ENCODE measurements at regions not wholly inside any gene's neighbourhood (a gene's known extent, or its start where the extent isn't known, plus 50 kb on each side); places are given as distances from the start of the nearest gene placed in this dataset.

DNA sequence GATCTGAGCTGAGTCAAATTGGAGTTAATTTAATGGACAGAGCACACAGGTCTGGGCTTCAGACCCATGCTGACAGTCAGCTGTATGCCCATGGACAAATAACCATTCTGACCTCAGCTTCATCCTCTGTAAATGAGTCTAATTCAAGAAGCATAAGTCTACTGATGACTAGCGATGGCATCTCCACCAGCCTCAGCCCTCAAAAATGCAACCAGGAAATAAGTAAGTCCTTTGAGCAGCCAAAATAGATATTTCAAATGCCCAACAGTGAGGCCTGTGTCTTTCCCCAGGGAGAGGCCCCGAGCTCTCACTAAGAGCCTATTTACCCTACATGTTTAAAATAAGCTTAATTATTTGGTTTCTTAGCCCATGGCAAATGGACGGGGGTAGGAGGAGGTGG is 114.2 kb upstream of the MTHFD1L start:
- TF ChIP-seq, protein P1, sequence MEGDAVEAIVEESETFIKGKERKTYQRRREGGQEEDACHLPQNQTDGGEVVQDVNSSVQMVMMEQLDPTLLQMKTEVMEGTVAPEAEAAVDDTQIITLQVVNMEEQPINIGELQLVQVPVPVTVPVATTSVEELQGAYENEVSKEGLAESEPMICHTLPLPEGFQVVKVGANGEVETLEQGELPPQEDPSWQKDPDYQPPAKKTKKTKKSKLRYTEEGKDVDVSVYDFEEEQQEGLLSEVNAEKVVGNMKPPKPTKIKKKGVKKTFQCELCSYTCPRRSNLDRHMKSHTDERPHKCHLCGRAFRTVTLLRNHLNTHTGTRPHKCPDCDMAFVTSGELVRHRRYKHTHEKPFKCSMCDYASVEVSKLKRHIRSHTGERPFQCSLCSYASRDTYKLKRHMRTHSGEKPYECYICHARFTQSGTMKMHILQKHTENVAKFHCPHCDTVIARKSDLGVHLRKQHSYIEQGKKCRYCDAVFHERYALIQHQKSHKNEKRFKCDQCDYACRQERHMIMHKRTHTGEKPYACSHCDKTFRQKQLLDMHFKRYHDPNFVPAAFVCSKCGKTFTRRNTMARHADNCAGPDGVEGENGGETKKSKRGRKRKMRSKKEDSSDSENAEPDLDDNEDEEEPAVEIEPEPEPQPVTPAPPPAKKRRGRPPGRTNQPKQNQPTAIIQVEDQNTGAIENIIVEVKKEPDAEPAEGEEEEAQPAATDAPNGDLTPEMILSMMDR (conservative IDR thresholded peaks at IDR 0.05; ENCODE audit: low read depth in 2 of 2), result no peak
- TF ChIP-seq EZH2phosphoT487 (IDR thresholded peaks at IDR 0.05; ENCODE audit: unreplicated experiment), result no peak
- TF ChIP-seq EZH2 (IDR thresholded peaks at IDR 0.05; ENCODE audit: low read depth, unreplicated experiment), result no peak
- TF ChIP-seq POLR2AphosphoS5 (IDR thresholded peaks at IDR 0.05; ENCODE audit: low read depth), result no peak
- TF ChIP-seq, protein P2, sequence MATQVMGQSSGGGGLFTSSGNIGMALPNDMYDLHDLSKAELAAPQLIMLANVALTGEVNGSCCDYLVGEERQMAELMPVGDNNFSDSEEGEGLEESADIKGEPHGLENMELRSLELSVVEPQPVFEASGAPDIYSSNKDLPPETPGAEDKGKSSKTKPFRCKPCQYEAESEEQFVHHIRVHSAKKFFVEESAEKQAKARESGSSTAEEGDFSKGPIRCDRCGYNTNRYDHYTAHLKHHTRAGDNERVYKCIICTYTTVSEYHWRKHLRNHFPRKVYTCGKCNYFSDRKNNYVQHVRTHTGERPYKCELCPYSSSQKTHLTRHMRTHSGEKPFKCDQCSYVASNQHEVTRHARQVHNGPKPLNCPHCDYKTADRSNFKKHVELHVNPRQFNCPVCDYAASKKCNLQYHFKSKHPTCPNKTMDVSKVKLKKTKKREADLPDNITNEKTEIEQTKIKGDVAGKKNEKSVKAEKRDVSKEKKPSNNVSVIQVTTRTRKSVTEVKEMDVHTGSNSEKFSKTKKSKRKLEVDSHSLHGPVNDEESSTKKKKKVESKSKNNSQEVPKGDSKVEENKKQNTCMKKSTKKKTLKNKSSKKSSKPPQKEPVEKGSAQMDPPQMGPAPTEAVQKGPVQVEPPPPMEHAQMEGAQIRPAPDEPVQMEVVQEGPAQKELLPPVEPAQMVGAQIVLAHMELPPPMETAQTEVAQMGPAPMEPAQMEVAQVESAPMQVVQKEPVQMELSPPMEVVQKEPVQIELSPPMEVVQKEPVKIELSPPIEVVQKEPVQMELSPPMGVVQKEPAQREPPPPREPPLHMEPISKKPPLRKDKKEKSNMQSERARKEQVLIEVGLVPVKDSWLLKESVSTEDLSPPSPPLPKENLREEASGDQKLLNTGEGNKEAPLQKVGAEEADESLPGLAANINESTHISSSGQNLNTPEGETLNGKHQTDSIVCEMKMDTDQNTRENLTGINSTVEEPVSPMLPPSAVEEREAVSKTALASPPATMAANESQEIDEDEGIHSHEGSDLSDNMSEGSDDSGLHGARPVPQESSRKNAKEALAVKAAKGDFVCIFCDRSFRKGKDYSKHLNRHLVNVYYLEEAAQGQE (IDR thresholded peaks at IDR 0.05; ENCODE audit: unreplicated experiment), result no peak
- TF ChIP-seq ZNF114 (CRISPR knock-in tag; IDR thresholded peaks at IDR 0.05), result no peak
- TF ChIP-seq CREB1 (CRISPR knock-in tag; IDR thresholded peaks at IDR 0.05; ENCODE audit: low read depth), result no peak
